ENCODE measurements at regions not wholly inside any gene's neighbourhood (a gene's known extent, or its start where the extent isn't known, plus 50 kb on each side); places are given as distances from the start of the nearest gene placed in this dataset.

- no peak for DNase-seq (ENCODE audit: low read depth, low spot score)
These were observed 240.0 kb upstream of the NFE2L3 start for GRCh38 chr7:25911738-25912607.

- no peak for DNase-seq (ENCODE audit: low read depth, low spot score)
These were observed 238.3 kb upstream of the NFE2L3 start for GRCh38 chr7:25913598-25914224.

GRCh38 chr7:25918731-25919130, 233.3 kb upstream of the NFE2L3 start:
- DNase-seq (ENCODE audit: low read depth, low spot score), result no peak

- DNase-seq (ENCODE audit: low read depth, low spot score), result no peak
These were observed 229.7 kb upstream of the NFE2L3 start for GRCh38 chr7:25922296-25922695.

- DNase-seq (ENCODE audit: low read depth, low spot score), result no peak
These were observed 228.1 kb upstream of the NFE2L3 start for GRCh38 chr7:25923741-25924460.

GRCh38 chr7:25926009-25926408, 226.0 kb upstream of the NFE2L3 start:
- no peak for DNase-seq (ENCODE audit: low read depth, low spot score)

GRCh38 chr7:25926451-25926850, 225.5 kb upstream of the NFE2L3 start:
- no peak for DNase-seq (ENCODE audit: low read depth, low spot score)

GRCh38 chr7:25926891-25927625, 224.9 kb upstream of the NFE2L3 start:
- DNase-seq (ENCODE audit: low read depth, low spot score), result no peak

GRCh38 chr7:25927626-25927978, 224.4 kb upstream of the NFE2L3 start:
- DNase-seq (ENCODE audit: low read depth, low spot score), result no peak

- no peak for DNase-seq (ENCODE audit: low read depth, low spot score)
These were observed 223.3 kb upstream of the NFE2L3 start for GRCh38 chr7:25928549-25929330.

- DNase-seq (ENCODE audit: low read depth, low spot score), result no peak
These were observed 222.6 kb upstream of the NFE2L3 start for GRCh38 chr7:25929448-25929847.

GRCh38 chr7:25930492-25931048, 221.4 kb upstream of the NFE2L3 start:
- no peak for DNase-seq (ENCODE audit: low read depth, low spot score)

- no peak for DNase-seq (ENCODE audit: low read depth, low spot score)
These were observed 220.8 kb upstream of the NFE2L3 start for GRCh38 chr7:25931156-25931555.

GRCh38 chr7:25933921-25934320, 218.1 kb upstream of the NFE2L3 start:
- DNase-seq (ENCODE audit: low read depth, low spot score), result no peak

- no peak for DNase-seq (ENCODE audit: low read depth, low spot score)
These were observed 211.7 kb upstream of the NFE2L3 start for GRCh38 chr7:25940086-25940906.

- DNase-seq (ENCODE audit: low read depth, low spot score), result no peak
These were observed 207.1 kb upstream of the NFE2L3 start for GRCh38 chr7:25944777-25945515.

GRCh38 chr7:25945608-25946007, 206.4 kb upstream of the NFE2L3 start:
- no peak for DNase-seq (ENCODE audit: low read depth, low spot score)

- DNase-seq (ENCODE audit: low read depth, low spot score), result no peak
These were observed 205.8 kb upstream of the NFE2L3 start for GRCh38 chr7:25946181-25946580.

Data from brain pericyte (primary cell).